ENCODE measurements at regions not wholly inside any gene's neighbourhood (a gene's known extent, or its start where the extent isn't known, plus 50 kb on each side); places are given as distances from the start of the nearest gene placed in this dataset.
"Not testable (repeated sequence)": the region's sequence is repeated elsewhere in the genome, so short reads cannot be mapped to it uniquely, and the experiment has no call there.

DNA sequence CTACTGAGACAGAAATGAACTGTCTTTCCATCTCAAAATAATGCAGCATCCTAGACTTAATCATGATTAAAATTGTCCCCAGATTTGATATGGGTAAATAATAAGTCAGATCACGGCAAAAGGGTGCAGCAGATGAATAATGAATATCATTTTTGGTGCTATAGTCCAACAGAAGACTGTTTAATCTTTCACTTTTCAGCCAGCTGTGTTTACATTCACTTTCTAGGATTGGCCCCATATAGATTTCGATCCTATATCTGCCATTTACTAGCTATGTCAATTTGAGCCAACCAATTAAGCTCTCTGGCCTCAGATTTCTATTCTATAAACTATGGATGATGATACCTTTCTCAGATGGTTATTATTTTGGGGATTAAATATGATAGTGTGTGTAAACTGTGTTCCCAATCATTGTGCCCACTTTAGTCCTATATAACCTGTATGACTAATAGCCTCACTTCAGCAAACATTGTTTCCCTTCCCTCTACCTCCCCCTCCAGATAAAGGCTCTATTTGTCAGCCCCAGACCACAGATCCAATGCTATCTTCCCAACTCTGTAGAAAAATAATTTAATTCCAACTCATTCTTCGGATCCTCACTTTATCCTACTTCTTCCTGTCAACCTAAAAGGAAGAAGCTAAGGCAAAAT, 53.6 kb upstream of the NT5E start:
- DNase-seq: no peak

DNA sequence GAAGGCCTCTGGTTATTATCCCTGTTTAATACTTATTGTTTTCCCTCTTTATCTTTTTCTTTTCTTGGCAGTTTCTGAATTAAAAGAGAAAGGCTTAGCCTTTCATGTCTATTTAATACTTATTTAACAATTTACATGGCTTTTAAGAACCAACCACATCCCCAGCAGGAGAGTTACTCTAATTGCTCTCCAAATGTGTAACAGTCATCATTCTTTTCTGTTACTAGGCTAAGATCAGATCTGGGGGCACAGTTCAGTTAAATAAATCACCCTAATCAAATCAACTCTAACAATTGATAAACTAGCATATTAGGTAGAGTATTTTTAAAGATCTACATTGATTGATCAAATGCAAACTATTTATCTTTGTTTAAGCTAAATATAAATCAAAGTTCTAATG, 54.1 kb upstream of the NT5E start:
- no peak for DNase-seq

DNA sequence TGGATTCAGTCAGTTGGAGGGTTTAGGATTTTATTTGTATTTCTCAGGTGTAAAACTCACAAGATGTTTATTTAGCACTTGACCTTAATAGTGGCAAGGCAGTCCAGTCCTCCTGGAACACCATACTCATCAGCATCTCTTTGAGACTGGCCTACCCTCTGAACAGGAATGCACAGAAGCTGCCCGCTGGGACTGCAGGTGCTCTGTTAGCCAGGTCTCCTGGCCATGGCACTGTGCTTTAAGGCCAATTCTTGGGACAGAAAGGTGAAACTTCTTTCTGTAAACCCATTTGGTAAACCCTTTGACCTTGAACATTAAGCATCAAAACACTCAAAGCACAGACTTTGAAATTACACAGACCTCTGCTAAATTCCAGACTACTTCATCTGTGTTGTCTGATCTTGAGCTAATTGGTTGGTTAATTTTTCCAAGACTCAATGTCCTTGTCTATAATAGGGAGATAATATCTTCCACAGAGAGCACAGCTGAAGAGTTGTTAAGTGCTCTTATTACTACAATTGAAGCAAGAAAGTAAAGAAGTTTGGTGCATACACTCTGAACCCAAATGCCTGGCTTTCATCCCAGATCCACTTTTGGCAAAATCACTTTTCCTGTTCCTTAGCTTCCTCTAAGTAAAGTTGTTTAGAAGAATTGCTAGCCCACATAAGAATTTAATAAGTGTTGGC, 54.9 kb upstream of the NT5E start:
- DNase-seq: no peak

DNA sequence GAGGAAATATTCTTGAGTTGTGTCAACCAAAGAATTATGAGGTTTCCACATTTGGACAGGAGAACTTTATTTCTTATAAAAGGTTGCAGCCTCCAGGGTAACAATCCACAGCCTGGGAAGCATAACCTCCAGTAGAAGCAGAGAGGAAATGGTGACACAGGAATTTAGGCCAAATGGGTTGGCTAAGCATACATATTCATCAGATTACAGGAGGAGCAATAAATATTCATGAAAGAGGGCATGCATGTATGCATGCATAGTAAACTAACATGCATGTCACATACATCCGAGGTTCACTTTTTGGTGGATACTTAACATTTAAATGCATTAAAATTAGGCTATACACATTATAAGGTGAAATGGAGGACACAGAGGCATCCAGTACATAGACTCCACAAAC, 55.7 kb upstream of the NT5E start:
- no peak for DNase-seq

DNA sequence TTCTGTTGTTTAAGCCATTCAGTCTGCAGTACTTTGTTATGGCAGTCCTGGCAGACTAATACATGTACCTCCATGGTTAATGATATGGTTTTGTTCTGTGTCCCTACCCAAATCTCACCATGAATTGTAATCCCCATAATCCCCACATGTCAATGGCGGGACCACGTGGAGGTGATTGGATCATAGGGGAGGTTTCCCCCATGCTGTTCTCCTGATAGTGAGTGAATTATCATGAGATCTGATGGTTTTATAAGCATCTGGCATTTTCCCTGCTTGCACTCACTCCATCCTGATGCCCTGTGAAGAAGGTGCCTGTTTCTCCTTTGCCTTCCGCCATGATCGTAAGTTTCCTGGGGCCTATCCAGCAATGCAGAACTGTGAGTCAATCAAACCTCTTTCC, 57.5 kb upstream of the NT5E start:
- no peak for DNase-seq

DNA sequence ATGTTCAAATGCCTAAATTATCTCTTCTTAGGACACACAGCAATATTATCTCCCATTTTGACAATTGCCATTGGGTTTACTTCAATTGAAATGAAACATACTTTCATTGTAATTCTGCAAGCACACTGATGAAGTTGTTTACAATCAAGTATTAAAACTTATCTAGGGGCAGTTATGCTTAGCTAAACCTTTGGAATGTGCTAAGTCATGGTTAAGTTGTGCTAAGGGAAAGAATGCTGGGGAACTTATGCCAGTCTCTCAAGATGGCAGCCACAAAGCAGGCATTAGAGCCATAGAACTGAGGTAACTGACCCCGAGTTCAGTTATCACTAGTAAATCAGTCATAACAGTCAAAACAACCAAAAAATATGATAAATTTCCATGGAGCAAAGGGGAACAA, 59.1 kb upstream of the NT5E start:
- DNase-seq: no peak

DNA sequence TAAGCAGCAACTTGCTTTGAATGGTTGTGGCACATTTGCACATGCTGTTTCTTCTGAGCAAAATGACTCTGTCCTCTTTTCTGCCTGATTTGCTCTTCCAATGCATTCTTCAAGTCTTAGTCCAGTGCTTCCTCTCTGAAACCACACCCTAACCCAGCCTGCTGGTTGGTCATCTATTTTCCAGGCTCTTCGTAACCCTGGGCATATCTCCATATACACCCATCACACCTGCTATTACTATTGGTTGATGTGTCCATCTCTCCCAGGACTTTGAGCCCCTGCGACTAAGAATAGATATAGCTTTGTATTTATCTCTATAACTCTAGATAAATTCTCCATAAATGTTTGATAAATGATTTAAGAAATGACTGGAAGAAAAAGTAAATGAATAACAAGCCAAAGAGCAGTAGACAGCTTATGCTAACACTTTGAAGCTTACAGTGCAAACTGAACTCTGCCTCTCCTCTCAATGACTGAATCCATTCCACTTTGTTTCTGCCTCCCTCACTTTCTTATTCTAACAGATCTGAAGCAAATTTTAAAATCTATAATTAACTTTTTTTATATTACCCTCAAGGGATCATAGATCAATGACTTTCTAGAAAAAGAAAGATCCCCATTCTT, 59.7 kb upstream of the NT5E start:
- DNase-seq: no peak

DNA sequence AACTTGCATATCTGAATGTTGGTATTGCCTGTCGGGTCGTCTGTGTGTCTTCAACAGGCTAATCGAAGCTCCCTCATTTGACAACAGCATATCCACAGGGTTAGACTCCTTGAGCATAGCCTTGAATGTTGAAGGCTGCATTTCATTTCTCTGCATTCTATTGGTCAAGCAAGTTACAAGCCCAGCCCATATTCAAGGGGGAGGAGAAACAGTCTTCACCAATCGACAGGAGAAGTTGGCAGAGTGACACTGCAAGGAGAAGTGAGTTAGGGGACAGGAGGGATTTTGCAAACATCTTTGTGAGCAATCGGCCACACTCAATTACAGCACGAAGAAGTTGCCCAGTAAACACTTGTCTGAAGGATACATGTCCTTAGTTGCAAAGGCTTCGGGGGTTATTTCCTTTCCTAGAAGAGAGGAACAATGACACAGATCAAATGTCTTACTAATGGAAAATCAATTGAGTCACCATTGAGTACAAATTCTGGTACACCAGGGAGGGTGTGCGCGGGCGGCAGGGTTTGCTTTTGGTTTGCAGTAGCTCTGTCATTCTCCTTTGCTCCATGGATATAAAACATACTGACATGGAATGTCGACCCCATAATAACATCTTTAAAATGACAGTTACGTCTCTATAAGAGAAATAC, 60.6 kb upstream of the NT5E start:
- DNase-seq: no peak

DNA sequence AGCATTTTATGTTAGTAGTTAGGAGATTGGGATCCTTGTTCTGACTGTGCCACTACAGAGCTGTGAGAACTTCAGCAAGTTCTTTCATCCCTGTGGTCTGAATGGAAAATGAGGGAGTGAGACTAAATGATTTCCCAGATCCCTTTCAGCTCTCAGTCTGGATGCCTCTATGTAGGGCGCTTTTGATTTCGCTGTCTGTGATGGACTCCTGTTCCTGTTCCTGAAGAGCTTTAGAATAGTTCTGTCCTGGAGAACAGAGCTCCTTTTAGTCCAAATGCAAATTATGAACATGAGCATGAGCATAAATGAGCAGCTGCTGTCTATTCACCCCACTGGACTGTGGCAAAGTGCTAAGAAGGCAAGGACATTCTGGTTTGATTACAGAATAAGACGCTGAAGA, 61.4 kb upstream of the NT5E start:
- no peak for DNase-seq

DNA sequence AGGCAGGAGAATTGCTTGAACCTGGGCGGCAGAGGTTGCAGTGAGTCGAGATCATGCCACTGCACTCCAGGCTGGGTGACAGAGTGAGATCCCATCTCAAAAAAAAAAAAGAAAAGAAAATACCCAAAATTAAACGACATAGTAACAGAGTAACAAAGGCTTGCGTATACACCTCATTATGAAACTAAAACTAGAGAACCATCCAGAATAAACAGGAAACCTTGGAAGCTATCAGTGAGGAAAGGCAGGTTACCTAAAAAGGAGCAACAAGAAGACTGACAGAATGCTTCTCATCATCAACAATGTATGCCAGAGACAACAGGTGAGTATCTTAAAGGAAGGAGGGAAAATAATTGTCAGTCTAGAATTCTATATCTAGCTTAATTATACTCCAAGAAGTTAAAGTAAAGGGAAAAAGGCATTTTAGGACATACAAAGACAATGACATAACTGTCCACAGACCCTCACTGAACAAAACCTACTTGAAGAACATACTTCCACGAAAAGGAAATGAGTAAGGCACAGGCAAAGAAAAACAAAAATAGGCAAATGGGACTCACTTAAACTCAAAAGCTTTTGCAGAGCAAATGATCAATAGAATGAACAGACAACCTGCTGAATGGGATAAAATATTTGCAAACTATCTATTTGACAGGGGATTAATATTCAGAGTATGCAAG, 64.1 kb upstream of the NT5E start:
- DNase-seq: no peak

DNA sequence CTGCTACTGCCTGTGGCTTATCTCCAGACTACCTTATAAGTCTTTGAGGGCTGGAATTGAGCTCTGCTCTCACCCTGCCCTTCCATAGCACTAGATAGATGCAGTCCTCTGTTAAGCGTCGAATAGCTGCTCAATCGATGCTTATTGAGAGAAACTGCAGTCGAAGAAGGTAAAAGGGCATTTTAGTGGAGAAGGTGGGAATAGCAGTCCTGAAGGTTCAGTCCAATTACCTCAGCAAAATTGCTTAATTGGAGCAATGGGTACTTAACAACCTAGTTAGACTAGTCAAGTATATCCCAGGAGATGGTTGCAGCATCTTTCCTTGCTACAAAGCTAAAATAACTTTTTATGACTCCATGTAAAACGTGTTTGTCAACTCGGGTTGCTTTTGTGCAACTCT, 66.8 kb upstream of the NT5E start:
- DNase-seq: no peak

DNA sequence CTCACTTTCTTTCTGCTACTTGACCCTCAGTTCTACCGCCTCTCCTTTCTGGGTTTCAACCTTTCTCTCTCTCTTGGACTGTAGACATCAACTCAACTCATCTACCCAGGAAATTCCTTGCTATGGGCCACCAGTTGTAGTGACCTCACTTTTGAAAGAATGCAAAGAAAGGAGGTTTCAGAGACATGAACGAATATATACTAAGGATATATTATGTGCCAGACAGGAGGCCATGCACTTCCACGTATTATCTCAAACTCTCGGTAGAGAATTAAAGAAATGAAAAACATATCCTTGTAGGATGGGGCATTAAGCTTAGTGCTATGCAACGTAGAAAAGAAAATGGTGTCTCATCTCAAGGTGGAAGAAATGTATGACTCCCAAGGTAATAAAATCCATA, 67.3 kb upstream of the NT5E start:
- DNase-seq: no peak

DNA sequence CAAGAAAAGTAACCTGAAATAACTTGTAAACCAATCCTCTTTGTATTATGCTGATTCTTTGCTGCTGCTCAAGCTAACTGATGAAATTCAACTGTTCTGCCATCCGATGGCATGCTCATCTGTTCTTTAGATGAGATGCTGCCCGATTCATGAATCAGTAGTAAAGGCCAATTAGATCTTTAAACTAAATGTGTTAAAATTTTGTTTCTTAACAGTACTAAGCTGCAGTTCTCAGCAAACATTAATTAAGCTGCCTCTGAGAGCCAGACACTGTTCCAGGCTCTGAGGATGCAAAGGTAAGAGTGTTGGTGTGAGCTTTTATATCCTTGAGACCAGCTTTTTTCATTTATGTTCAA, 77.0 kb upstream of the NT5E start:
- DNase-seq: no peak

DNA sequence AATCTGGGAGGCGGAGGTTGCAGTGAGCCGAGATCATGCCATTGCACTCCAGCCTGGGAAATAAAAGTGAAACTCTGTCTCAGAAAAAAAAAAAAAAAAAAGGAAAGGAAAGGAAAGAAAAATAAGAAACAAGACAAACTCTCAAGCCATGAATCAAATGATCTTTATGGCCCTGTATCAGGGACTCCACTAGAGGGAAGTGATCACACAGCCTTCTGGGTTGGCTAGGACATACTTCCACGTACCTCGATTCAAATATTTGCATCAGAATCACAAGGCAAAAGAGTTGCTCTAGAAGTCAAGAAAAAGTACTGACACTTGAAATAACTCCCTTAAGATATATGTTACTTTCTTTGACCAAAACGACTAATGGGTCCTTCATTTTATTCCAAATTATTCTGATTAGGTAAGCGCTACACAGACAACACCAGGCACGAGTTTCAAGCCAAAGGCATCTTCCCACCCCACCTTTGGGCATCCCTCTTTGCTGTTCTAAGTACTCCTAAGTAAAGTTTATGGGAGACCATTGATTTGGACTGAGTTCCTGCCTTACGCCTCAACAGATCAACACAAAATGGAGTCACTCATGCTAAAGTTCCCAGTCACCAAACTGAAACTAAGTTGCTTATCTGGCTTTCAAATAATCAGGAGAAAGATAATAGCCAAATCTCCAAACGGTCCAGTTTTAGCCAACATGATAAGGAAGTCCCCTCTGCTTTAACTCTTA, 77.5 kb upstream of the NT5E start:
- no peak for DNase-seq

DNA sequence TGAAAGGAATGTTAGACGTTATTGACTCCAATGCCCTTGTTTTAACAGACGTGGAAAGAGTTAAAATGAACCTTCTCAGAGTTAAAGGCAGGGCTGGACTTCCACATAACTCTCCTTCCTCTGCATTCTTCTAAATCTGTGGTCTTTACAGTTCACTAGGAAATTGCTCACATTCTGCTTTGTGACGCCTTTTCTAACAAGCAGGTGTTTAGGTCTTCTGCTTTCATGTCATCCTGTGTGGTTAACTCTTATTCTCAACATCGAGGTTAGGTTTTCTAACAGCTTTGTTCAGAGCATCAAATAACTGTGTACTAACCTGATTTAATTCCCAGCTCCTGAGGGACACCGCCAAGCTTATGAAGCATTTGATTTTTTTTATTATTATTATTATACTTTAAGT, 81.3 kb upstream of the NT5E start:
- no peak for DNase-seq

DNA sequence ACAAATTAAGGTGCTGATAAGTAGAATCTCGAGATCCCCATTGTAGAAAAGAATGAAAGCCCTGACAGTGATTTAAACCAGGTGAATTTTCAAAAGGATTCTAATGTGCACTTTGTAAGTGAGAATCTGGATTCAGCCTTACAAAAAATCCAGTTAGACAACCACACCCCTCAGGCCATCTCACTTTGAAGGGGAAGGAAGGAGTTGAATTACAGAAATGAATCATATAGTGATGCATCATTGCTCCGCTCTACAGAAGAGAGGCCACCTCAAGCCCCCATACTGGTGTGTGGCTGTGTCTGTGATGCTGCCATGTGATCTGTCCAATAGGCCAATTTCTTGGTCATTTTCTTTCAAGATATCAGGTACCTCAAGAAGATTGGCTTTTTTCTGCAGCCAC, 85.5 kb upstream of the NT5E start:
- DNase-seq: no peak

DNA sequence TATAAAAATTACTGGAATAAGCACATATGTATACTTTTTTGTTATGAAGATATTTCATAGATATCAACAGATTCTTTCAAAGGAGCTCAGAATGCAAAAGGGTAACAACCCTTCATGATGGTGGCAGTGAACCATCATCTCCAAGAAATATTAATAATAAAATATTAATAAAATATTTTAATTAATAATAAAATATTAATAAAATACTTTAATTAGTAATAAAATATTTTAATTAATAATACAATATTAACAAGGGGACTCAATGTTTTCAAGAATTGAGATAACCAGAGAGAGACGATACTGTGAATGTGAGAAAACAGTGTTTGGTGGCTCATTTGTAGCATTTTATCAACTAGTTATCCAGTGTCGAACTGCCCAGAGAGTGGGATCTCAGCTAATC, 86.0 kb upstream of the NT5E start:
- DNase-seq: no peak

DNA sequence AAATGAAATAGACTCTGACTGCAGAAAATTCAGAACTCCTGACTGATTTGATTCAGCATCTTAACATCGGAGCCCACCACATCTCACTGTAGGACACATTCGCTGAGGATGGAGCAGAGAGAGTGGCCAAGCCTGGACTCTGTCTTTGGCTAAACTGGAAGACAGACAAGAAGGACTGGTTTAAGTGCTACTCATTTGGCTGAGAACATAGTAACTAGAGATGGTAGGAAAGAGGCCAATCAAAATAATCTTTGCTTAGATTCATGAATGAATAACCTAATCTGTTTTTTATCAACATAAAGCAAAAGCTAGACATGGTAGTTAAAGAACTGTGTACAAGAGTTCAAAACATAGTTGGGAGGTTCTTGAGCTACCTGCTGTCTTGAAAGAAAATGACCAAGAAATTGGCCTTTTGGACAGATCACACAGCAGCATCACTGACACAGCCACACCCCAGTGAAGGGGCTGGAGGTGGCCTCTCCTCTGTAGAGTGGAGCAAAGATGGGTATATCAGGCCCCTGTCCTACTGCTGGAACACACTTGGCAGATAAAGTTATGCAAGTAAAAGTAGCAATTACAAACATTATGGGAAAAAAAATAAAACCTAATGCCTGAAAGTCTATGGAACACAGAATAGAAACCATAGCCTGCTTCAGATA, 87.1 kb upstream of the NT5E start:
- DNase-seq: no peak

DNA sequence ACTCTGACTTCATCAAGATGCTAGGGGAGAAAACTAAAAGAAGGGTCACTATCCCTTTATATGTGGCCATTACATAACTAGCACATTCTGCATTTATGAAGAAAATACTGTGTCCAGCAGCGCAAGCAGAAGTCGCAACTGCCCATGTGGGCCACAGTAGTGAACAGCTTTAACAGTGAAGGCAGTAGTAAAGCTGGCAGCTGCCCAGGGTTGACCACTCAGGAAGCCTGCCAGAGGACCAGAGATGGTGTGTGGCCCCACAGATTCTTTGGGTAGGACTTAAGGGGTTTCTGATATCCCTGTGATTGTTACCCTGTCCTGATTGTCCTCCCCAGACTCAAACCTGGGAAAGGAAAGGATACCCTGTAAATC, 88.3 kb upstream of the NT5E start:
- no peak for DNase-seq

DNA sequence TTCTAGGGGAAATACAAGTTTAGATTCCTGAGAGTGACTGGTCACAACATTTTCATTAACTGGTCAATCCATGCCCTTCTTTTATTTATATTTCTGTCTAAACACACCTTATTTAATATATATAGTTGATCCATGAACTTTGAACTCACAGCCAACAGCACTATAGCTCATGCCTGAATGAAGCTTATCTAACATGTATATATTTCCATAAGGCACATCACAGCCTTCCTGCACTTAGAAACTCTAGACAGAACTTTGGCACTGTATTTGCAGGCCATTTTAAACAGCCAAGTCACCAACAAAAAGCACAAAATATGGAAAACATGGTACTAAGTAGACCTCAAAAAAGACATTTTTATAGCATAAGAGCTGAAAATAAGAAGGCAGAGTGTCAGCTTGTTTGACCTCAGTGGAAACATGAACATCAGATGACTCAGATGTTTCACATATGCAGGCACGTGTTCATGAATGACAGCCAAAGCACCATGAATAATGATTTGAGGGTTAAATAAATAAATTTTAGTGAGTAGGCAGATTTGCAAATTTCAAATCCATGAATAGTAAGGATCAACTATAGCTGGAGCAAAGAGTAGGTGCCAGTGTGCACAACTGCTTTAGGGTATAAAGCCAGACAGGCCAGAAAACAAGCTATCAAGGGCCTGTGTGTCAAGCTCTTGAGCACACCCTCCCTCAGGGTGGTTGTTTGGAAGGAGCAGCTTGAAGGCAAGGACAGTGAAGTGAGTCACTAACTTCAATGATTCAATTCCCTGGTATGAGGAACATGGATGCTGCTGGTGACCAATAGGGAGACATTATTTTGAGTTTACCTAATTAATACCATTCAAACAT, 88.9 kb upstream of the NT5E start:
- no peak for DNase-seq

DNA sequence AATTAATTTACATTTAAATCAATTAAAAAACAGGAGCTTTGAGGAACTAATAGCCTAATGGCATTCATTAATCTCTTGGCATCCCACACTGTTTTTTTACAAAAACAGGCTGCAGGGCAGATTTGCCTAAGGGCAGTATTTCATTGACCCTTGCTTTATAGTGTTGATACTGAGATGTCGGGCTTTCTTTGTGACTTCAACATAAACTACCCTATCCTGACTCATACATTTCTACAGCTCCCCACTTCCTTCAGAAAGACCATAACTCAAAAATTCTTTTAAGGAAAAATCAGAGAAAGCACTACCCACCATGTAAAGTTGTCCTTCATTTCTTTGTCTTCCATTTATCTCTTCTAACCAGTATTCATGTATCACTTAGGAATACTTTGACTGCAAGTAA, 92.2 kb upstream of the NT5E start:
- no peak for DNase-seq

DNA sequence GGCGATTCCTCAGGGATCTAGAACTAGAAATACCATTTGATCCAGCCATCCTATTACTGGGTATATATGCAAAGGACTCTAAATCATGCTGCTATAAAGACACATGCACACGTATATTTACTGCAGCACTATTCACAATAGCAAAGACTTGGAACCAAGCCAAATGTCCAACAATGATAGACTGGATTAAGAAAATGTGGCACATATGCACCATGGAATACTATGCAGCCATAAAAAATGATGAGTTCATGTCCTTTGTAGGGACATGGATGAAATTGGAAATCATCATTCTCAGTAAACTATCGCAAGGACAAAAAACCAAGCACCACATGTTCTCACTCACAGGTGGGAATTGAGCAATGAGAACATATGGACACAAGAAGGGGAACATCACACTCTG, 93.1 kb upstream of the NT5E start:
- not testable (repeated sequence) for DNase-seq

Data from bone marrow (tissue), 2 donors.